Nephron (organoid): ENCODE measurements at regions not wholly inside any gene's neighbourhood (a gene's known extent, or its start where the extent isn't known, plus 50 kb on each side); places are given as distances from the start of the nearest gene placed in this dataset.

Source experiments
- H3K27ac Mint-ChIP-seq, 3 experiments: 2 replicates each; pipeline ENCODE4 v1.8.0; 2020; ENCODE audit warnings: mixed read lengths in 3 of 3, mild to moderate bottlenecking in 2 of 3, moderate library complexity in 1 of 3
- H3K27me3 Mint-ChIP-seq: 2 replicates; pipeline ENCODE4 v1.8.0; 2021; ENCODE audit warnings: low read depth, mild to moderate bottlenecking, moderate library complexity, mixed read lengths
- H3K36me3 Mint-ChIP-seq: 2 replicates; pipeline ENCODE4 v1.8.0; 2020; ENCODE audit warnings: low read depth, mixed read lengths
- H3K4me1 Mint-ChIP-seq: 2 replicates; pipeline ENCODE4 v1.8.0; 2020; ENCODE audit warnings: mixed read lengths
- H3K4me3 Mint-ChIP-seq, 3 experiments: 2 replicates each; pipeline ENCODE4 v1.8.0; 2020; ENCODE audit warnings: mild to moderate bottlenecking in 3 of 3, mixed read lengths in 3 of 3, moderate library complexity in 2 of 3
- H3K9me3 Mint-ChIP-seq: 2 replicates; pipeline ENCODE4 v1.8.0; 2020; ENCODE audit warnings: mixed read lengths
- TF ChIP-seq, protein P1 (sequence below), 3 experiments: fragments of 200-600 bp; sonication (generic); IDR thresholded peaks; one replicate each; pipeline ENCODE4 v1.5.0; 2021; ENCODE audit warnings: antibody characterized with exemption in 3 of 3; ENCODE audit not compliant: unreplicated experiment in 3 of 3

DNA sequence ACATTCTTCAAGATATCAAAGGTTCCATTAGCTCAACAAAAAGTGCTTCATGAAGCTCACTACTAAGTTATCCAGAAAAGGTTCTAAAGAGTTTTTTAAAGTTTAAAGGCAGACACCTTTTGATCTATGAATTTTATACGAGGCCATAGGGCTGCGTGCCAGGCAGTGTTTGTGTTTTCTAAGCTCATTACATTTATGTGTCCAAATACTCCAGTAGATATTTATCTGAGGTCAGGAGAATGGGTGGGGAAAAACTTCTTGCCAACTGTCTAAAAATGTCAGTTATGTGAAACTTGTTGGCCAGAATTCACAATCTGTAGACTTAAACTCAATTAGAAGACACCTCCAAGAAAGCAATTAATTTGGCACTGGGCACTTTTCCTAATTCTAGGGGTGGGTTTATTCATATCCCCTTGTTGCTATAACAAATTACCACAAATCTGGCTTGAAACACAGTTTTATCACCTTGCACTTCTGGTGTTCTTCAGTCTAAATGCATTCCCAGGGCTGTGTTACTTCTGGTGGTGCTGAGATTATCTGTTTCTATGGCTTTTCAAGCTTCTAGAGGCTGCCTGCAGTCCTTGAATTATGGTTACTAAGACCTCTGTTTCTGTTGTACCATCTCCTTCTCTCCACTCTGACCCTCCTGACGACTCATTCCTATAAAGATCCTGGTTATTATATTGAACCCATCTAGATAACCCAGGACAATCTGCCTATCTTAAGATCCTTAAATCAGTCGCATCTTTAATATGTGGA lies 1030.4 kb upstream of the CNTN5 start:
- Mint-ChIP-seq H3K36me3 (no peaks in the 10 kb centered on the region), H3K27ac (no peak overlapping the region), H3K9me3 (peaks cover 7% of the 10 kb centered on the region), H3K4me3 (no peak overlapping the region), H3K4me1 (no peaks in the 10 kb centered on the region), H3K27me3 (no peaks in the 10 kb centered on the region)
- TF ChIP-seq, protein P1, sequence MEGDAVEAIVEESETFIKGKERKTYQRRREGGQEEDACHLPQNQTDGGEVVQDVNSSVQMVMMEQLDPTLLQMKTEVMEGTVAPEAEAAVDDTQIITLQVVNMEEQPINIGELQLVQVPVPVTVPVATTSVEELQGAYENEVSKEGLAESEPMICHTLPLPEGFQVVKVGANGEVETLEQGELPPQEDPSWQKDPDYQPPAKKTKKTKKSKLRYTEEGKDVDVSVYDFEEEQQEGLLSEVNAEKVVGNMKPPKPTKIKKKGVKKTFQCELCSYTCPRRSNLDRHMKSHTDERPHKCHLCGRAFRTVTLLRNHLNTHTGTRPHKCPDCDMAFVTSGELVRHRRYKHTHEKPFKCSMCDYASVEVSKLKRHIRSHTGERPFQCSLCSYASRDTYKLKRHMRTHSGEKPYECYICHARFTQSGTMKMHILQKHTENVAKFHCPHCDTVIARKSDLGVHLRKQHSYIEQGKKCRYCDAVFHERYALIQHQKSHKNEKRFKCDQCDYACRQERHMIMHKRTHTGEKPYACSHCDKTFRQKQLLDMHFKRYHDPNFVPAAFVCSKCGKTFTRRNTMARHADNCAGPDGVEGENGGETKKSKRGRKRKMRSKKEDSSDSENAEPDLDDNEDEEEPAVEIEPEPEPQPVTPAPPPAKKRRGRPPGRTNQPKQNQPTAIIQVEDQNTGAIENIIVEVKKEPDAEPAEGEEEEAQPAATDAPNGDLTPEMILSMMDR (IDR thresholded peaks at IDR 0.05; ENCODE audit: unreplicated experiment in 3 of 3): no peak

DNA sequence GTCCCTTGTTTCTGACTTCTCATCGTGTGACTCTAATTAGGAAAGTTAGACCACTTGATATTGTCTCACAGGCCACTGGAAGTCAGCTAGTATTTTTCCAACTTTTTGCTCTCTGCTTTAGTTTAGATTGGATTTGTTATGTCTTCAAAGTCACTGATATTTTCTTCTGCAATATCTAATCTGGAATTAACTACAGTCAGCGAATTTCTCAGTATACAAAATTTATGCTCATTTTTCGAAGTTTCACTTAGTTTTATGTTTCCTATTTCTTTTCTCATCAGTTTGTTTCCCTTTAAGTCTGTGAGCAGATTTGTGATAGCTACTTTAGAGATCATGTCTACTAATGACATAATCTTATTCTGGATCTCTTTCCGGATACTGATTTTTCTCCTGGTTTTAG lies 1027.2 kb upstream of the CNTN5 start:
- Mint-ChIP-seq H3K36me3 (no peaks in the 10 kb centered on the region), H3K4me1 (no peaks in the 10 kb centered on the region), H3K27me3 (no peaks in the 10 kb centered on the region), H3K4me3 (no peak overlapping the region), H3K27ac (no peak overlapping the region), H3K9me3 (peaks cover 7% of the 10 kb centered on the region)
- TF ChIP-seq, protein P1 (IDR thresholded peaks at IDR 0.05; ENCODE audit: unreplicated experiment in 3 of 3): no peak

DNA sequence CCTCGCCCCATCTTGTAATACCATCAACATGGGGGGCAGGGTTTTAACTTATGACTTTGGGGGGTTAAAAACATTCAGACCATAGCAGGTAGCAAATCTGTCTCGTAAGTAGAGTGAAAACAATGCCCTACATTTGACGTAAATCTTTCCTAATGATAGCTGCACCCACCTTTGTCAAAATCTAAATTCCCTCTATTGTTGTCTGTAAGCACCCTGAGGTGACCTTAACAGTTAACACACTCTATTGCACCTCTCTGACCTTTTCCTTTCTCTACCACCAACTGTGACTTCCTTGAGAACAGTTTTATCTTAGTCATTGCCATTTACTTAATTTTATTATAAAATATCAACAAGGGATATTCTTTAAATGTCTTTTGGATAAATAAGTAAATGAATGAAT lies 1024.9 kb upstream of the CNTN5 start:
- Mint-ChIP-seq H3K27me3 (no peaks in the 10 kb centered on the region), H3K9me3 (peaks cover 7% of the 10 kb centered on the region), H3K4me3 (no peak overlapping the region), H3K36me3 (no peaks in the 10 kb centered on the region), H3K4me1 (no peaks in the 10 kb centered on the region), H3K27ac (no peak overlapping the region)
- TF ChIP-seq, protein P1 (IDR thresholded peaks at IDR 0.05; ENCODE audit: unreplicated experiment in 3 of 3): no peak

DNA sequence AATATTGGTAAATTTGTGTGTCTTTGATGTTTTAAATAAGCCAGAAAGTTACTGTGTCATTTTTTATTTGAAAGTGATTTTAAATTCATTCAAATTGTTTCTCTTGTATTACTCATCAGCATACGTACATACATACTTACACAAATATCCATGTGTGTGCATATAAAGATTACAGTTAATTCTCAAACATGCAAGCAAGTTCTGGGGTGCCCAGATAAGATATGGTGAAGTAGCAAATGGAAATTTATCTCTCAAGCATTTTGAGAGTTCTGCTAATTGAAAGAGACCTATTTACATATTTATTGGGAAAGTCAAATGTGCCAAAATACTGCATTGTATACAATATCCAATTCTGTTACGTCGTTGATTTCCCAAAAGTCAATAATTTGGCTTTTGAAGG lies 1024.0 kb upstream of the CNTN5 start:
- Mint-ChIP-seq H3K27me3 (no peaks in the 10 kb centered on the region), H3K9me3 (peaks cover 7% of the 10 kb centered on the region), H3K27ac (no peak overlapping the region), H3K4me1 (no peaks in the 10 kb centered on the region), H3K4me3 (no peak overlapping the region), H3K36me3 (no peaks in the 10 kb centered on the region)
- TF ChIP-seq, protein P1 (IDR thresholded peaks at IDR 0.05; ENCODE audit: unreplicated experiment in 3 of 3): no peak

DNA sequence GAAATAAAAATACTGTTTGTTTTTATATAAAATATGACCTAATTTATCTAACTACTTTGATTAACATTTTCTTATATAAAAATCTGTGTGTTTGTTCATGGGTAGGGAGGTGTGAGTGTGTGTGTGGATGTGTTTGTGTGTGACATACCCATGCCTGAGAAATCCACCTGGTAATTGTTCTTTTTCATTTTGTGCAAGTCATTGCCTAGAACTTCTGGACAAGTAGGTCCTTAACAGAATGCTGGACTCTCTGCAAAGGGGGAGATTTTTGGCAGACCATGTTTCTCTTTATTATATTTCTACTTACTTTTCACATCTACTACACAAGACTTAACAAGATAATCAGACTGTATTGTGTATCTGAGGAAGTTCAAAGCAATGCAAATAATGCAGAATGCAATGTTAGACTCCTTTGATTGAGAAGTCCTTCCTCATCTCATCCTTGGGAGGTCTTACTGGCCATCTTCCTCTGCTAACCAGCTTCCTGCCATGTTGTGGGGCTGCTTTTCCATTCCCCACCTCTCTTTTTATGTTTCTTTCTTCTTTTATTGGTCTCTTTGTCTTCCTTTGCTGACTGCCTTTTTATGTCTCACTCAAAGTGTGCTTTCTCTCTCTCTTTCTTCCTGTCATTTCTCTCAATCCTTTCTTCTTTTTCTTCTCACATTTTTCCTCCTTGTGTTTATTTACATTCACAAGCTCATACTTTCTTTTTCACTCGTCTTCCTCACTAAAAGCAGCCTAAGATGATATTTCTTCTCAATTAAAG lies 1017.0 kb upstream of the CNTN5 start:
- no peaks in the 10 kb centered on the region for H3K4me1 Mint-ChIP-seq
- TF ChIP-seq, protein P1 (IDR thresholded peaks at IDR 0.05; ENCODE audit: unreplicated experiment in 3 of 3): no peak
- H3K36me3 Mint-ChIP-seq: no peaks in the 10 kb centered on the region
- no peak overlapping the region for H3K4me3 Mint-ChIP-seq
- no peaks in the 10 kb centered on the region for H3K27me3 Mint-ChIP-seq
- H3K27ac Mint-ChIP-seq: no peak overlapping the region
- H3K9me3 Mint-ChIP-seq: no peaks in the 10 kb centered on the region
